Nephron (organoid): ENCODE measurements at regions not wholly inside any gene's neighbourhood (a gene's known extent, or its start where the extent isn't known, plus 50 kb on each side); places are given as distances from the start of the nearest gene placed in this dataset.

ENCODE experiments used
- H3K27ac Mint-ChIP-seq, 3 experiments: 2 replicates each; pipeline ENCODE4 v1.8.0; 2020; ENCODE audit warnings: mixed read lengths in 3 of 3, mild to moderate bottlenecking in 2 of 3, moderate library complexity in 1 of 3
- H3K27me3 Mint-ChIP-seq: 2 replicates; pipeline ENCODE4 v1.8.0; 2021; ENCODE audit warnings: low read depth, mild to moderate bottlenecking, moderate library complexity, mixed read lengths
- H3K36me3 Mint-ChIP-seq: 2 replicates; pipeline ENCODE4 v1.8.0; 2020; ENCODE audit warnings: low read depth, mixed read lengths
- H3K4me1 Mint-ChIP-seq: 2 replicates; pipeline ENCODE4 v1.8.0; 2020; ENCODE audit warnings: mixed read lengths
- H3K4me3 Mint-ChIP-seq, 3 experiments: 2 replicates each; pipeline ENCODE4 v1.8.0; 2020; ENCODE audit warnings: mild to moderate bottlenecking in 3 of 3, mixed read lengths in 3 of 3, moderate library complexity in 2 of 3
- H3K9me3 Mint-ChIP-seq: 2 replicates; pipeline ENCODE4 v1.8.0; 2020; ENCODE audit warnings: mixed read lengths
- TF ChIP-seq, protein P1 (sequence below), 3 experiments: fragments of 200-600 bp; sonication (generic); IDR thresholded peaks; one replicate each; pipeline ENCODE4 v1.5.0; 2021; ENCODE audit warnings: antibody characterized with exemption in 3 of 3; ENCODE audit not compliant: unreplicated experiment in 3 of 3

DNA sequence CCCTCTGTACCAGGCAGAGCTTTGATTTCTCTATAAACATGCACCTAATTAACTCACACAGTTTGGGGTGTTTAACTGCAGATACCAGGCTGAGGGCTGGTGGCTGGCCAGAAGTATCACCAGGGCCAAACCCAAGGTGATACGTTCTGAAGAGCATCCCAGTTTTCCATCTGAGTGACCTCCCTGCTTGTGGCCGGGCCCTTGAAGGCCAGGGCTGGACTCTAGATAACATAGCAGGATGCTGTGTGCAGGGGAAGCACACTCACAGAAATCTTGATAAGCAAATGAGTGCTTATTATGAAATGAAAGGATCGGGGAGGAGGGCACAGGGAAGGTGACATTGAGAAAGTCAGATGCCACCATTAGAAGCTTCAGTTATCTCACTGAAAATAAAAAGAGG lies 582.4 kb downstream of the BRINP1 start:
- Mint-ChIP-seq H3K27ac (no peak overlapping the region), H3K36me3 (no peaks in the 10 kb centered on the region), H3K9me3 (no peaks in the 10 kb centered on the region), H3K4me3 (no peak overlapping the region), H3K4me1 (no peaks in the 10 kb centered on the region), H3K27me3 (peaks cover 13% of the 10 kb centered on the region)
- TF ChIP-seq, protein P1, sequence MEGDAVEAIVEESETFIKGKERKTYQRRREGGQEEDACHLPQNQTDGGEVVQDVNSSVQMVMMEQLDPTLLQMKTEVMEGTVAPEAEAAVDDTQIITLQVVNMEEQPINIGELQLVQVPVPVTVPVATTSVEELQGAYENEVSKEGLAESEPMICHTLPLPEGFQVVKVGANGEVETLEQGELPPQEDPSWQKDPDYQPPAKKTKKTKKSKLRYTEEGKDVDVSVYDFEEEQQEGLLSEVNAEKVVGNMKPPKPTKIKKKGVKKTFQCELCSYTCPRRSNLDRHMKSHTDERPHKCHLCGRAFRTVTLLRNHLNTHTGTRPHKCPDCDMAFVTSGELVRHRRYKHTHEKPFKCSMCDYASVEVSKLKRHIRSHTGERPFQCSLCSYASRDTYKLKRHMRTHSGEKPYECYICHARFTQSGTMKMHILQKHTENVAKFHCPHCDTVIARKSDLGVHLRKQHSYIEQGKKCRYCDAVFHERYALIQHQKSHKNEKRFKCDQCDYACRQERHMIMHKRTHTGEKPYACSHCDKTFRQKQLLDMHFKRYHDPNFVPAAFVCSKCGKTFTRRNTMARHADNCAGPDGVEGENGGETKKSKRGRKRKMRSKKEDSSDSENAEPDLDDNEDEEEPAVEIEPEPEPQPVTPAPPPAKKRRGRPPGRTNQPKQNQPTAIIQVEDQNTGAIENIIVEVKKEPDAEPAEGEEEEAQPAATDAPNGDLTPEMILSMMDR (IDR thresholded peaks at IDR 0.05; ENCODE audit: unreplicated experiment in 3 of 3) = no peak

DNA sequence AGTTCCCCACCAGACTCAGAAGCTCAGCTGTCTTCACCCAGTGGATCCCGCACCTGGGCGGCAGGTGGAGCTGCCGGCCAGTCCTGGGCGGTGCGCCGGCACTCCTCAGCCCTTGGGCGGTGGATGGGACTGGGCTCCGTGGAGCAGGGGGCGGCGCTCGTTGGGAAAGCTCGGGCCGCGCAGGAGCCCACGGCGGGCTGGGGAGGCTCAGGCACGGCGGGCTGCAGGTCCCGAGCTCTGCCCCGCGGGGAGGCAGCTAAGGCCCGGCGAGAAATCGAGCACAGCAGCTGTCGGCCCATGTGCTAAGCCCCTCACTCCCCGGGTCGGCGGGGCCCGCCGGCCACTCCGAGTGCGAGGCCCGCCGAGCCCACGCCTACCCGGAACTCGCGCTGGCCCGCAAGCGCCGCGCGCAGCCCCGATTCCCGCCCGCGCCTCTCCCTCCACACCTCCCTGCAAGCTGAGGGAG lies 560.0 kb downstream of the BRINP1 start:
- Mint-ChIP-seq H3K27me3 (peaks cover 5% of the 10 kb centered on the region), H3K4me3 (peak overlapping the region; percentile 77 to 78 (median 77)), H3K27ac (no peak overlapping the region), H3K36me3 (no peaks in the 10 kb centered on the region), H3K4me1 (no peaks in the 10 kb centered on the region), H3K9me3 (no peaks in the 10 kb centered on the region)
- TF ChIP-seq, protein P1 (IDR thresholded peaks at IDR 0.05; ENCODE audit: unreplicated experiment in 3 of 3) = peak; percentile 34 to 44 (median 42)

DNA sequence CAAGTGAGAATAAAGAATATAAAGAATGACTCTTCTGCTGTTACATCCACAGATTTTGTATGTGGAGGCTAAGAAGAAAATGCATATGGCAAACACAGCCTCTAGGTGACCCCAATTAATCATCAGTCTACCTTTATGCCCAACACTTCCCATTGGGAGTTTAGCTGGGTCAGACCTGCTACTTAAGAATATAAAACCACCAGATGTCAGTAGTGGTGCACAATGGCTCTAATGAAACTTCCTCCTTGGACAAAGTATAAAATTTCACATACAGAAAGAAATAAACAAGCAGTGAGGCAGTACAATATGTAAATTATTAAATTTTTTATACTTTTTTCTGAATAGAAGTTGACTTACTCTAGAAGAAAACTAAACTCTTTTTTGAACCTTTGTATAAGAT lies 539.9 kb downstream of the BRINP1 start:
- Mint-ChIP-seq H3K27ac (no peak overlapping the region), H3K4me1 (no peaks in the 10 kb centered on the region), H3K4me3 (no peak overlapping the region), H3K27me3 (no peaks in the 10 kb centered on the region), H3K9me3 (no peaks in the 10 kb centered on the region), H3K36me3 (no peaks in the 10 kb centered on the region)
- TF ChIP-seq, protein P1 (IDR thresholded peaks at IDR 0.05; ENCODE audit: unreplicated experiment in 3 of 3) = peak; percentile 55 to 57 (median 56)

DNA sequence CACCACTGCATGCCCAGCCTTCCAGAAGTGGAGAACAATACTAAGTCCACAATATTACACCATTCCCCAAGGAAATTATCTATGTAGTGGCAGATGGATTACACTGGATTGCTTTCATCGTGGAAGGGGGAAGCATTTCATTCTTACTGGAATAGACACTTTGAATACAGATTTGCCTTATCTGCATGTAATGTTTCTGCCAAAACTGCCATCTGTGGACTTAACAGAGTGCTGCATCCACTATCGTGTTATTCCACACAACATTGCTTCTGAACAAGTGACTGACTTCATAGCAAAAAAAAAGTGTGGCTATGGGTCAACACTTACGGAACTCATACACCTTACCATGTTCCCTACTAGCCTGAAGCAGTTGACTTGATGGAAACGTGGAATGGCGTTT lies 536.9 kb downstream of the BRINP1 start:
- TF ChIP-seq, protein P1 (IDR thresholded peaks at IDR 0.05; ENCODE audit: unreplicated experiment in 3 of 3) = no peak
- H3K9me3 Mint-ChIP-seq = peaks cover 5% of the 10 kb centered on the region
- H3K4me1 Mint-ChIP-seq = no peaks in the 10 kb centered on the region
- H3K4me3 Mint-ChIP-seq = no peak overlapping the region
- no peaks in the 10 kb centered on the region for H3K36me3 Mint-ChIP-seq
- no peak overlapping the region for H3K27ac Mint-ChIP-seq
- no peaks in the 10 kb centered on the region for H3K27me3 Mint-ChIP-seq

GRCh38 chr9:118836891-118837290 lies 532.3 kb downstream of the BRINP1 start:
- TF ChIP-seq, protein P1 (IDR thresholded peaks at IDR 0.05; ENCODE audit: unreplicated experiment in 3 of 3) = no peak

GRCh38 chr9:118871531-118871930 lies 497.7 kb downstream of the BRINP1 start:
- H3K36me3 Mint-ChIP-seq = no peaks in the 10 kb centered on the region
- no peaks in the 10 kb centered on the region for H3K27me3 Mint-ChIP-seq
- TF ChIP-seq, protein P1 (IDR thresholded peaks at IDR 0.05; ENCODE audit: unreplicated experiment in 3 of 3) = no peak

More at GRCh38 chr9:118836891-118837290, 532.3 kb downstream of the BRINP1 start:
- no peak overlapping the region for H3K27ac Mint-ChIP-seq
- no peaks in the 10 kb centered on the region for H3K27me3 Mint-ChIP-seq
- H3K4me3 Mint-ChIP-seq = no peak overlapping the region
- peaks cover 5% of the 10 kb centered on the region for H3K9me3 Mint-ChIP-seq
- H3K36me3 Mint-ChIP-seq = no peaks in the 10 kb centered on the region
- no peaks in the 10 kb centered on the region for H3K4me1 Mint-ChIP-seq

More at GRCh38 chr9:118871531-118871930, 497.7 kb downstream of the BRINP1 start:
- no peaks in the 10 kb centered on the region for H3K9me3 Mint-ChIP-seq
- H3K4me1 Mint-ChIP-seq = no peaks in the 10 kb centered on the region
- no peak overlapping the region for H3K4me3 Mint-ChIP-seq
- H3K27ac Mint-ChIP-seq = peak overlapping the region in 2 of 3 experiments; percentile 32 to 37
